Ectodermal cell (in vitro differentiated cells): ENCODE measurements at regions not wholly inside any gene's neighbourhood (a gene's known extent, or its start where the extent isn't known, plus 50 kb on each side); places are given as distances from the start of the nearest gene placed in this dataset.

Source experiments
- H3K27ac ChIP-seq: 2 replicates; pipeline ENCODE4 v1.7.0; 2013; ENCODE audit warnings: mild to moderate bottlenecking, low read depth, low read length; ENCODE audit not compliant: insufficient read depth, poor library complexity, severe bottlenecking
- H3K27me3 ChIP-seq: 2 replicates; pipeline ENCODE4 v1.7.0; 2013; ENCODE audit warnings: mild to moderate bottlenecking, low read length; ENCODE audit not compliant: insufficient read depth, control insufficient read depth, poor library complexity, severe bottlenecking
- H3K36me3 ChIP-seq: one replicate; pipeline ENCODE4 v1.7.0; 2013; ENCODE audit warnings: low read length; ENCODE audit not compliant: control insufficient read depth, insufficient read depth
- H3K4me1 ChIP-seq: one replicate; pipeline ENCODE4 v1.7.0; 2013; ENCODE audit warnings: low read length; ENCODE audit not compliant: control insufficient read depth, insufficient read depth
- H3K4me3 ChIP-seq: 2 replicates; pipeline ENCODE4 v1.7.0; 2013; ENCODE audit warnings: low read depth, low read length, control low read depth; ENCODE audit not compliant: insufficient read depth
- H3K9me3 ChIP-seq: 2 replicates; pipeline ENCODE4 v1.7.0; 2013; ENCODE audit warnings: mild to moderate bottlenecking, low read length, moderate library complexity; ENCODE audit not compliant: control insufficient read depth
- WGBS, 2 experiments: methylation state at CpG; one replicate each; pipeline ENCODE4 v1.1.7; 2013; ENCODE audit warnings: missing lambda C conversion rate in 2 of 2; 5-methylcytosine and 5-hydroxymethylcytosine counted together

GRCh38 chrX:816411-816810 is 185.8 kb downstream of the SHOX start:
- WGBS, 2 experiments: 94 to 96% methylated on average over 14 of the region's 14 CpGs
- Histone ChIP-seq H3K27ac (no peak overlapping the region), H3K4me1 (no peaks in the 10 kb centered on the region), H3K27me3 (no peaks in the 10 kb centered on the region), H3K9me3 (no peaks in the 10 kb centered on the region), H3K36me3 (no peaks in the 10 kb centered on the region), H3K4me3 (no peak overlapping the region)

- peaks cover 3% of the 10 kb centered on the region for H3K4me1 ChIP-seq
- H3K9me3 ChIP-seq: no peaks in the 10 kb centered on the region
- 91 to 94% methylated on average over 5 of the region's 5 CpGs for WGBS, 2 experiments
- no peaks in the 10 kb centered on the region for H3K36me3 ChIP-seq
- H3K27ac ChIP-seq: no peak overlapping the region
- no peaks in the 10 kb centered on the region for H3K27me3 ChIP-seq
- H3K4me3 ChIP-seq: no peak overlapping the region
Measured at GRCh38 chrX:810186-810585, 179.6 kb downstream of the SHOX start.

GRCh38 chrX:809081-809480 is 178.5 kb downstream of the SHOX start:
- H3K9me3 ChIP-seq: no peaks in the 10 kb centered on the region
- no peak overlapping the region for H3K27ac ChIP-seq
- peaks cover 7% of the 10 kb centered on the region for H3K4me1 ChIP-seq
- H3K36me3 ChIP-seq: no peaks in the 10 kb centered on the region
- WGBS, 2 experiments: 90 to 95% methylated on average over 11 of the region's 11 CpGs
- H3K27me3 ChIP-seq: no peaks in the 10 kb centered on the region
- no peak overlapping the region for H3K4me3 ChIP-seq

- 87 to 90% methylated on average over 8 of the region's 8 CpGs for WGBS, 2 experiments
- Histone ChIP-seq H3K27me3 (no peaks in the 10 kb centered on the region), H3K4me3 (no peak overlapping the region), H3K27ac (no peak overlapping the region), H3K36me3 (no peaks in the 10 kb centered on the region), H3K4me1 (peaks cover 7% of the 10 kb centered on the region), H3K9me3 (no peaks in the 10 kb centered on the region)
Measured at GRCh38 chrX:806586-806985, 176.0 kb downstream of the SHOX start.

- Histone ChIP-seq H3K4me1 (peaks cover 7% of the 10 kb centered on the region), H3K9me3 (no peaks in the 10 kb centered on the region), H3K27me3 (no peaks in the 10 kb centered on the region), H3K36me3 (no peaks in the 10 kb centered on the region), H3K27ac (no peak overlapping the region), H3K4me3 (no peak overlapping the region)
- WGBS, 2 experiments: 91 to 92% methylated on average over 11 of the region's 11 CpGs
Measured at GRCh38 chrX:805988-806387, 175.4 kb downstream of the SHOX start.

GRCh38 chrX:805103-805670 is 174.6 kb downstream of the SHOX start:
- Histone ChIP-seq H3K27me3 (no peaks in the 10 kb centered on the region), H3K4me3 (no peak overlapping the region), H3K27ac (no peak overlapping the region), H3K4me1 (peaks cover 7% of the 10 kb centered on the region), H3K9me3 (no peaks in the 10 kb centered on the region), H3K36me3 (no peaks in the 10 kb centered on the region)
- WGBS, 2 experiments: 63 to 68% methylated on average over 16 of the region's 16 CpGs

- Histone ChIP-seq H3K36me3 (no peaks in the 10 kb centered on the region), H3K4me3 (no peak overlapping the region), H3K27me3 (no peaks in the 10 kb centered on the region), H3K27ac (no peak overlapping the region), H3K4me1 (peaks cover 7% of the 10 kb centered on the region), H3K9me3 (no peaks in the 10 kb centered on the region)
- WGBS, 2 experiments: 94 to 95% methylated on average over 6 of the region's 6 CpGs
Measured at GRCh38 chrX:802846-803245, 172.3 kb downstream of the SHOX start.

GRCh38 chrX:799808-800207 is 169.2 kb downstream of the SHOX start:
- Histone ChIP-seq H3K27me3 (no peaks in the 10 kb centered on the region), H3K4me3 (no peak overlapping the region), H3K9me3 (no peaks in the 10 kb centered on the region), H3K36me3 (no peaks in the 10 kb centered on the region), H3K4me1 (peaks cover under 1% of the 10 kb centered on the region), H3K27ac (no peak overlapping the region)
- whole genome bisulfite sequencing, 2 experiments: 95 to 96% methylated on average over 3 of the region's 3 CpGs

GRCh38 chrX:794311-794710 is 163.7 kb downstream of the SHOX start:
- H3K4me1 ChIP-seq: peaks cover 18% of the 10 kb centered on the region

GRCh38 chrX:793216-793770 is 162.7 kb downstream of the SHOX start:
- Histone ChIP-seq H3K4me3 (no peak overlapping the region), H3K27me3 (peaks cover 23% of the 10 kb centered on the region), H3K36me3 (no peaks in the 10 kb centered on the region), H3K27ac (no peak overlapping the region), H3K4me1 (peaks cover 25% of the 10 kb centered on the region), H3K9me3 (no peaks in the 10 kb centered on the region)
- WGBS, 2 experiments: 86 to 90% methylated on average over 24 of the region's 24 CpGs

More at GRCh38 chrX:794311-794710, 163.7 kb downstream of the SHOX start:
- WGBS, 2 experiments: 89 to 90% methylated on average over 11 of the region's 11 CpGs
- H3K27me3 ChIP-seq: peaks cover 23% of the 10 kb centered on the region
- H3K9me3 ChIP-seq: no peaks in the 10 kb centered on the region
- H3K27ac ChIP-seq: no peak overlapping the region
- no peak overlapping the region for H3K4me3 ChIP-seq
- no peaks in the 10 kb centered on the region for H3K36me3 ChIP-seq
